ENCODE measurements at regions not wholly inside any gene's neighbourhood (a gene's known extent, or its start where the extent isn't known, plus 50 kb on each side); places are given as distances from the start of the nearest gene placed in this dataset.
"Not testable (repeated sequence)": the region's sequence is repeated elsewhere in the genome, so short reads cannot be mapped to it uniquely, and the experiment has no call there.

DNA sequence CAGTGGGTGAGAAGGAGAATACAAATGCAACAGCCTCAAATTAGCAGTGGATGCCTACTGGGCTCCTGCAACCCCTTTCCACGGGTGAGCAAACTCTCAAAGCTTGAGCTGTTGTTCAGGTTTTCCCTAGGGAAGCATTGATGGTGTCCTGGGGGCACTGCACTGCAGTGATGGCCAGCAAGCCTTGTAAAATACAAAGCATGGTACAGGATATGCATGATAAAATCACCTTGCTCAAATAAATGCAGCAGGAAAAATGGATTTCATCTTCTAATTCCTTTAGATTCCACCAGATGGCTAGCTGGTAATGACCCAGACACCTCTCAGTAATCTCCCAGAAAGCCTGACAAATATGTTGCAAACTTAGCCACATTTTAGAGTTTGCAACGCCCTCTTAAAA lies 698.2 kb downstream of the TRIB2 start:
- intact Hi-C loops (cut with micrococcal nuclease): no loop called here
- H3K4me1 Mint-ChIP-seq (ENCODE audit: low read depth): no peaks in the 10 kb centered on the region
- H3K4me3 Mint-ChIP-seq (ENCODE audit: low read depth): no peak overlapping the region
- no peaks in the 10 kb centered on the region for H3K36me3 Mint-ChIP-seq (ENCODE audit: low read depth)
- DNase-seq (ENCODE audit: low spot score): no peak
- H3K27me3 Mint-ChIP-seq (ENCODE audit: low read depth): no peaks in the 10 kb centered on the region
- H3K9me3 Mint-ChIP-seq: peaks cover 17% of the 10 kb centered on the region
- H3K27ac Mint-ChIP-seq: no peak overlapping the region

DNA sequence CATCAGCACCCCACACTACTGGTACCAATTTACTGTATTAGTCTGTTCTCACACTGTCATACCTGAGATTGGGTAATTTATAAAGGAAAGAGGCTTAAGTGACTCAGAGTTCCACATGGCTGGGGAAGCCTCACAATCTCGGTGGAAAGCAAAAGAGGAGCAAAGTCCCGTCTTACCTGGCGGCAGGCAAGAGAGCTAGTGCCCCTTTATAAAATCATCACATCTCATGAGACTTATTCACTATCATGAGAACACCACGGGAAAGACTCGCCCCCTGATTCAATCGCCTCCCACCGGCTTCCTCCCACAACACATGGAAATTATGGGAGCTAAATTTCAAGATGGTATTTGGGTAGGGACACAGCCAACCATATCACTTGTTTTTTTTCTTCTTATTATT lies 717.2 kb downstream of the TRIB2 start:
- Mint-ChIP-seq H3K4me1 (ENCODE audit: low read depth) (no peaks in the 10 kb centered on the region), H3K27ac (no peak overlapping the region), H3K4me3 (ENCODE audit: low read depth) (no peak overlapping the region), H3K27me3 (ENCODE audit: low read depth) (no peaks in the 10 kb centered on the region), H3K9me3 (peaks cover 17% of the 10 kb centered on the region), H3K36me3 (ENCODE audit: low read depth) (no peaks in the 10 kb centered on the region)
- intact Hi-C loops (cut with micrococcal nuclease): no loop called here
- no peak for DNase-seq (ENCODE audit: low spot score)

- H3K9me3 Mint-ChIP-seq; H3K27ac Mint-ChIP-seq; H3K4me1 Mint-ChIP-seq (ENCODE audit: low read depth); intact Hi-C loops (cut with micrococcal nuclease); H3K27me3 Mint-ChIP-seq (ENCODE audit: low read depth); H3K36me3 Mint-ChIP-seq (ENCODE audit: low read depth); H3K4me3 Mint-ChIP-seq (ENCODE audit: low read depth); DNase-seq (ENCODE audit: low spot score): not testable (repeated sequence)
These were observed 727.0 kb downstream of the TRIB2 start for GRCh38 chr2:13443554-13444261.

GRCh38 chr2:13462464-13462863 lies 745.7 kb downstream of the TRIB2 start:
- H3K4me1 Mint-ChIP-seq (ENCODE audit: low read depth): no peaks in the 10 kb centered on the region
- peaks cover 12% of the 10 kb centered on the region for H3K9me3 Mint-ChIP-seq
- no peak for DNase-seq (ENCODE audit: low spot score)
- no peaks in the 10 kb centered on the region for H3K27me3 Mint-ChIP-seq (ENCODE audit: low read depth)
- no peaks in the 10 kb centered on the region for H3K36me3 Mint-ChIP-seq (ENCODE audit: low read depth)
- H3K4me3 Mint-ChIP-seq (ENCODE audit: low read depth): no peak overlapping the region
- H3K27ac Mint-ChIP-seq: no peak overlapping the region
- intact Hi-C loops (cut with micrococcal nuclease): no loop called here

GRCh38 chr2:13466076-13466475 lies 749.3 kb downstream of the TRIB2 start:
- no peak for DNase-seq (ENCODE audit: low spot score)
- H3K9me3 Mint-ChIP-seq: peaks cover 7% of the 10 kb centered on the region
- intact Hi-C loops (cut with micrococcal nuclease): no loop called here
- no peaks in the 10 kb centered on the region for H3K27me3 Mint-ChIP-seq (ENCODE audit: low read depth)
- H3K4me1 Mint-ChIP-seq (ENCODE audit: low read depth): no peaks in the 10 kb centered on the region
- no peak overlapping the region for H3K27ac Mint-ChIP-seq
- H3K36me3 Mint-ChIP-seq (ENCODE audit: low read depth): no peaks in the 10 kb centered on the region
- no peak overlapping the region for H3K4me3 Mint-ChIP-seq (ENCODE audit: low read depth)

GRCh38 chr2:13474538-13474937 lies 757.8 kb downstream of the TRIB2 start:
- DNase-seq (ENCODE audit: low spot score): no peak
- Mint-ChIP-seq H3K27ac (no peak overlapping the region), H3K9me3 (no peaks in the 10 kb centered on the region), H3K27me3 (ENCODE audit: low read depth) (no peaks in the 10 kb centered on the region), H3K36me3 (ENCODE audit: low read depth) (no peaks in the 10 kb centered on the region), H3K4me1 (ENCODE audit: low read depth) (no peaks in the 10 kb centered on the region), H3K4me3 (ENCODE audit: low read depth) (no peak overlapping the region)
- intact Hi-C loops (cut with micrococcal nuclease): no loop called here

DNA sequence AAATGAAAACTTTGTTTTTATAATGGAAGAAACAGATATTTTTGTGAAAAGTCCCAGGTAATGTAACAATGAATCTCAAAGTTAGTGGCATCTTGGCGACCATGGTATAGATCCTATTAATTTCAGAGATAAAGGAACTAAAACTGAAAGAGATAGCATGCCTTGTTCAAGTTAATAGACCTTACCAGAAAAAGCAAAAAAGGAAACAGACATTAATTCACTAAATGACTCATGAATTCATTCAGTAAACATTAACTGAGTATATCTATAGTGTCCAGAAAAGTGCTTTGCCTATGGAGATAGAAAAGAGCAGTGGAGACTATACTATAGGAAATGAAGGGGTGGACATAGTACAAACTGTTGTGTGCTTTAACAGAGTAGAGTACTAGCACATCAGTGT lies 763.3 kb downstream of the TRIB2 start:
- Mint-ChIP-seq H3K27ac (no peak overlapping the region), H3K4me1 (ENCODE audit: low read depth) (no peaks in the 10 kb centered on the region), H3K9me3 (no peaks in the 10 kb centered on the region), H3K4me3 (ENCODE audit: low read depth) (no peak overlapping the region), H3K36me3 (ENCODE audit: low read depth) (no peaks in the 10 kb centered on the region), H3K27me3 (ENCODE audit: low read depth) (no peaks in the 10 kb centered on the region)
- intact Hi-C loops (cut with micrococcal nuclease): no loop called here
- no peak for DNase-seq (ENCODE audit: low spot score)

GRCh38 chr2:13481201-13481600 lies 764.5 kb downstream of the TRIB2 start:
- Mint-ChIP-seq H3K27me3 (ENCODE audit: low read depth) (no peaks in the 10 kb centered on the region), H3K4me3 (ENCODE audit: low read depth) (no peak overlapping the region), H3K27ac (no peak overlapping the region), H3K36me3 (ENCODE audit: low read depth) (no peaks in the 10 kb centered on the region), H3K9me3 (no peaks in the 10 kb centered on the region), H3K4me1 (ENCODE audit: low read depth) (no peaks in the 10 kb centered on the region)
- intact Hi-C loops (cut with micrococcal nuclease): no loop called here
- no peak for DNase-seq (ENCODE audit: low spot score)

GRCh38 chr2:13485256-13485655 lies 768.5 kb downstream of the TRIB2 start:
- intact Hi-C loops (cut with micrococcal nuclease): no loop called here
- no peaks in the 10 kb centered on the region for H3K4me1 Mint-ChIP-seq (ENCODE audit: low read depth)
- H3K4me3 Mint-ChIP-seq (ENCODE audit: low read depth): no peak overlapping the region
- H3K9me3 Mint-ChIP-seq: no peaks in the 10 kb centered on the region
- H3K27ac Mint-ChIP-seq: no peak overlapping the region
- no peak for DNase-seq (ENCODE audit: low spot score)
- no peaks in the 10 kb centered on the region for H3K27me3 Mint-ChIP-seq (ENCODE audit: low read depth)
- no peaks in the 10 kb centered on the region for H3K36me3 Mint-ChIP-seq (ENCODE audit: low read depth)

DNA sequence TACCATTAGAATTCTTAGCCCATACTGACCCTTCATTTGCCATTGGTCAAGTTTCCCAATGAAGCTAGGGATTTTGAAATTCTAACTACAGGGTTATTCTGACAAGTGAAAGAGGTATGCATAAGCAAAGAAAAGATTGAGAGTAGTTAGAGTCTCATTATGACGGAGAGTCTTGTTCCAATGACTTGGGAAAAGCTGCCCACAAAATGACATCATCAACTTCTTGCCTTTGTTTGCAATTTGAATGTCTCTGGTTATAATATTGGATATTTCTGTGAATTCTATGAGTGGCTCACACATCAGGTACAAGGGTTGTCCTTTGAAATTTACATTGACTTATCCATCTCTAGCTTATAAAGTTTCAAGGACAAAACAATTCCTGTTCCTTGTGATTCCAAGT lies 772.2 kb downstream of the TRIB2 start:
- no peak overlapping the region for H3K4me3 Mint-ChIP-seq (ENCODE audit: low read depth)
- peaks cover 5% of the 10 kb centered on the region for H3K9me3 Mint-ChIP-seq
- intact Hi-C loops (cut with micrococcal nuclease): no loop called here
- H3K36me3 Mint-ChIP-seq (ENCODE audit: low read depth): no peaks in the 10 kb centered on the region
- H3K27ac Mint-ChIP-seq: no peak overlapping the region
- no peaks in the 10 kb centered on the region for H3K4me1 Mint-ChIP-seq (ENCODE audit: low read depth)
- no peak for DNase-seq (ENCODE audit: low spot score)
- no peaks in the 10 kb centered on the region for H3K27me3 Mint-ChIP-seq (ENCODE audit: low read depth)

DNA sequence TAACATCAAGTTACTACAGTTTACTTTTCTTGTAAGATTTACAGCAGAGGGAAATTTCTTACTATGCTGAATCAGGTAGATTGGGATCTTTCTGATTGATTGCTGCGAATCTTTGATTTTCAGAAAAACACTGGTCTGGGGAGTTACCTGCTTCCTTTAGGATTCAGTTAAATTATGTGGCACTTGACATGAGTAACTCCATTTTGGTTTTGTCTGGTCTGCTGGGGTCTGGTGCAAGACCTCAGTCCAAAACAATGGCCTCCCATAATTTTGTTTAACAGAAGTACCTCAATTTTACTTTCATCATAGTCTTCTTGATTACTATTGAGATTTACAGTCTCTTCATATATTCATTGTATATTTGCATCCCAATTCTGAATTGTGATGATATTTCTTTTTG lies 775.5 kb downstream of the TRIB2 start:
- H3K4me3 Mint-ChIP-seq (ENCODE audit: low read depth): no peak overlapping the region
- H3K9me3 Mint-ChIP-seq: peaks cover 5% of the 10 kb centered on the region
- H3K4me1 Mint-ChIP-seq (ENCODE audit: low read depth): no peaks in the 10 kb centered on the region
- no peaks in the 10 kb centered on the region for H3K36me3 Mint-ChIP-seq (ENCODE audit: low read depth)
- no peak for DNase-seq (ENCODE audit: low spot score)
- H3K27me3 Mint-ChIP-seq (ENCODE audit: low read depth): no peaks in the 10 kb centered on the region
- no peak overlapping the region for H3K27ac Mint-ChIP-seq
- intact Hi-C loops (cut with micrococcal nuclease): no loop called here

DNA sequence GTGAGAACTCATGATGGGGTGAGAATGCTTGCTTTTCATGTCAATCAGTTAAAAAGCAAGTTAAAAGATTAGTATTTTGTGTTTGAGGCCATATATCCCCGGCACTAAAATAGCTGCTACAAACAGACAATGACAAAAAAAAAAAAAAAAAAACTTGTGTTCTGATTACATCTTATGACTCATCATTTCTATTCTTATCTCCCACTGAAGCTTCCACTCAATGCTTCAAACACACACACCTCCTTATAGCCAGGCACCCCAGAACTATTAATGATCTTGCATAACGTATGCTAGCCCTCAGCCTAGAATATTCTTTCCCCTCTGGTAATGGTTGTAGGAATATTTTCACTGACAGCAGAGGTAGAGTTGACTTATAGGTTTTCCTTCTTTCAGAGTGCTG lies 778.3 kb downstream of the TRIB2 start:
- no peak overlapping the region for H3K27ac Mint-ChIP-seq
- no peaks in the 10 kb centered on the region for H3K36me3 Mint-ChIP-seq (ENCODE audit: low read depth)
- intact Hi-C loops (cut with micrococcal nuclease): no loop called here
- no peak overlapping the region for H3K4me3 Mint-ChIP-seq (ENCODE audit: low read depth)
- H3K27me3 Mint-ChIP-seq (ENCODE audit: low read depth): no peaks in the 10 kb centered on the region
- no peaks in the 10 kb centered on the region for H3K4me1 Mint-ChIP-seq (ENCODE audit: low read depth)
- H3K9me3 Mint-ChIP-seq: peaks cover 5% of the 10 kb centered on the region
- DNase-seq (ENCODE audit: low spot score): no peak

GRCh38 chr2:13504808-13505207 lies 788.1 kb downstream of the TRIB2 start:
- H3K4me1 Mint-ChIP-seq (ENCODE audit: low read depth): no peaks in the 10 kb centered on the region
- no peaks in the 10 kb centered on the region for H3K27me3 Mint-ChIP-seq (ENCODE audit: low read depth)
- DNase-seq (ENCODE audit: low spot score): no peak
- H3K9me3 Mint-ChIP-seq: peaks cover 15% of the 10 kb centered on the region
- H3K27ac Mint-ChIP-seq: no peak overlapping the region
- H3K4me3 Mint-ChIP-seq (ENCODE audit: low read depth): no peak overlapping the region
- intact Hi-C loops (cut with micrococcal nuclease): no loop called here
- no peaks in the 10 kb centered on the region for H3K36me3 Mint-ChIP-seq (ENCODE audit: low read depth)

DNA sequence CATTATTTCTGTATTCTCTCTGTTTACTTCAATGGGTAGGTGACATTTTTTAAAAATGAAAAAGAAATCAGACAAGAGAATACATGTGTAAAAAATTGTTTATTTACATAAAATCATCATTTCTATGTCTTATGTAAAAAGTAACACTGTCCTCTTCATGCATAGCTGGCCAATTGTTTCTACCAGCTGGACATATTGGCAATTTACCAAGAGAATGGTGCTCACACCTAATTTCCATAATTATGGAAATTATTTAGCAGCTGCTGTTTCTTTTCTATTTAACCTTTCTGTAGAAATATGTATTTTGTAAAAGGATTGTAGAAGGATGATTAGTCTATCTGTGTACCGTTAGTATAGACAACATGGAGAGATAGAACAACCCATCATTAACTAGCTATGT lies 791.9 kb downstream of the TRIB2 start:
- no peak overlapping the region for H3K27ac Mint-ChIP-seq
- no peaks in the 10 kb centered on the region for H3K4me1 Mint-ChIP-seq (ENCODE audit: low read depth)
- DNase-seq (ENCODE audit: low spot score): no peak
- no peaks in the 10 kb centered on the region for H3K27me3 Mint-ChIP-seq (ENCODE audit: low read depth)
- intact Hi-C loops (cut with micrococcal nuclease): no loop called here
- H3K36me3 Mint-ChIP-seq (ENCODE audit: low read depth): no peaks in the 10 kb centered on the region
- no peaks in the 10 kb centered on the region for H3K9me3 Mint-ChIP-seq
- H3K4me3 Mint-ChIP-seq (ENCODE audit: low read depth): no peak overlapping the region
